Activated effector memory CD4-positive, alpha-beta T cell treated with Interleukin-2 at 50 U/mL for 16 hours (primary cell): ENCODE measurements at regions not wholly inside any gene's neighbourhood (a gene's known extent, or its start where the extent isn't known, plus 50 kb on each side); places are given as distances from the start of the nearest gene placed in this dataset.

Experiments used
- DNase-seq: peaks from one replicate; pipeline ENCODE4 v3.0.0-alpha.2; 2020

- no peak for DNase-seq
These were observed 527.0 kb downstream of the CDH26 start for GRCh38 chr20:60485012-60485760.

- no peak for DNase-seq
These were observed 528.1 kb downstream of the CDH26 start for GRCh38 chr20:60486315-60486714.

- DNase-seq: no peak
These were observed 528.7 kb downstream of the CDH26 start for GRCh38 chr20:60486937-60487336.

GRCh38 chr20:60490217-60491050 lies 532.2 kb downstream of the CDH26 start:
- no peak for DNase-seq

- DNase-seq: no peak
These were observed 532.9 kb downstream of the CDH26 start for GRCh38 chr20:60491051-60491581.

- no peak for DNase-seq
These were observed 536.3 kb downstream of the CDH26 start for GRCh38 chr20:60494476-60494875.

- DNase-seq: no peak
These were observed 539.2 kb downstream of the CDH26 start for GRCh38 chr20:60497298-60498035.

- no peak for DNase-seq
These were observed 541.9 kb downstream of the CDH26 start for GRCh38 chr20:60500038-60500701.

GRCh38 chr20:60501048-60501447 lies 542.8 kb downstream of the CDH26 start:
- no peak for DNase-seq

- DNase-seq: no peak
These were observed 544.7 kb downstream of the CDH26 start for GRCh38 chr20:60502881-60503280.

- DNase-seq: no peak
These were observed 547.2 kb downstream of the CDH26 start for GRCh38 chr20:60505423-60505822.

- no peak for DNase-seq
These were observed 547.8 kb downstream of the CDH26 start for GRCh38 chr20:60506061-60506460.

- no peak for DNase-seq
These were observed 549.0 kb downstream of the CDH26 start for GRCh38 chr20:60507087-60507694.

- DNase-seq: no peak
These were observed 551.2 kb downstream of the CDH26 start for GRCh38 chr20:60509407-60509806.

GRCh38 chr20:60510356-60510755 lies 552.1 kb downstream of the CDH26 start:
- DNase-seq: no peak

- no peak for DNase-seq
These were observed 554.2 kb downstream of the CDH26 start for GRCh38 chr20:60512443-60512842.

GRCh38 chr20:60513141-60513540 lies 554.9 kb downstream of the CDH26 start:
- DNase-seq: no peak

- DNase-seq: no peak
These were observed 558.2 kb downstream of the CDH26 start for GRCh38 chr20:60516442-60516841.

- no peak for DNase-seq
These were observed 559.8 kb downstream of the CDH26 start for GRCh38 chr20:60518022-60518421.

- DNase-seq: no peak
These were observed 567.2 kb downstream of the CDH26 start for GRCh38 chr20:60525397-60525796.

- DNase-seq: no peak
These were observed 569.4 kb downstream of the CDH26 start for GRCh38 chr20:60527656-60528055.

- DNase-seq: no peak
These were observed 569.9 kb downstream of the CDH26 start for GRCh38 chr20:60528141-60528540.
